ENCODE measurements at regions not wholly inside any gene's neighbourhood (a gene's known extent, or its start where the extent isn't known, plus 50 kb on each side); places are given as distances from the start of the nearest gene placed in this dataset.

- H3K27me3 ChIP-seq, result no peaks in the 10 kb centered on the region
- no peak overlapping the region for H3K4me3 ChIP-seq
- H3K9me3 ChIP-seq, result peaks cover 0 to 30% (median 0%) of the 10 kb centered on the region in 3 donors
- H3K27ac ChIP-seq, result no peak overlapping the region
- WGBS, 2 donors (ENCODE audit: low coverage in 1 of 2), result 63 to 83% methylated on average over 1 to 3 of the region's 7 CpGs
- ATAC-seq, result no peak
- TF ChIP-seq CTCF (IDR thresholded peaks at IDR 0.05) (no peak), POLR2AphosphoS5 (IDR thresholded peaks at IDR 0.05) (no peak), EP300 (IDR thresholded peaks at IDR 0.05) (no peak), POLR2A (IDR thresholded peaks at IDR 0.05) (no peak)
- no peaks in the 10 kb centered on the region for H3K36me3 ChIP-seq
- H3K4me1 ChIP-seq, result no peaks in the 10 kb centered on the region
These were observed 188.5 kb downstream of the IGSF11 start for GRCh38 chr3:118846176-118846575.

Small RNAs in the stretch of these regions (small RNA-seq; reads per million reads assigned to genes)
- gene MIR4447 (0 reads per million in 4 donors), gene RF01884 (0 to 0.13 (median 0) reads per million in 4 donors), gene RNU5E-8P (0 to 0.09 (median 0) reads per million in 4 donors), gene RNU6-1200P (0 reads per million in 4 donors)
